Keratinocyte (primary cell): ENCODE measurements at regions not wholly inside any gene's neighbourhood (a gene's known extent, or its start where the extent isn't known, plus 50 kb on each side); places are given as distances from the start of the nearest gene placed in this dataset.

Experiments used
- EZH2 ChIP-seq: IDR thresholded peaks from one replicate; pipeline ENCODE4 v1.6.1; 2012; ENCODE audit warnings: inconsistent platforms, mild to moderate bottlenecking, low read length, moderate library complexity
- TF ChIP-seq, protein P1 (sequence below), 3 experiments: IDR thresholded peaks in 1 of 3; conservative IDR thresholded peaks in 1 of 3; optimal IDR thresholded peaks in 1 of 3; 2 replicates in 2 of 3; 3 replicates in 1 of 3; pipeline versions ENCODE3 to v1.5.1; 2011; ENCODE audit warnings: low read length in 3 of 3, mild to moderate bottlenecking in 3 of 3, moderate library complexity in 2 of 3, control low read depth in 1 of 3, inconsistent platforms in 1 of 3; ENCODE audit not compliant: insufficient read depth in 2 of 3; ENCODE audit errors: extremely low read depth in 1 of 3

DNA sequence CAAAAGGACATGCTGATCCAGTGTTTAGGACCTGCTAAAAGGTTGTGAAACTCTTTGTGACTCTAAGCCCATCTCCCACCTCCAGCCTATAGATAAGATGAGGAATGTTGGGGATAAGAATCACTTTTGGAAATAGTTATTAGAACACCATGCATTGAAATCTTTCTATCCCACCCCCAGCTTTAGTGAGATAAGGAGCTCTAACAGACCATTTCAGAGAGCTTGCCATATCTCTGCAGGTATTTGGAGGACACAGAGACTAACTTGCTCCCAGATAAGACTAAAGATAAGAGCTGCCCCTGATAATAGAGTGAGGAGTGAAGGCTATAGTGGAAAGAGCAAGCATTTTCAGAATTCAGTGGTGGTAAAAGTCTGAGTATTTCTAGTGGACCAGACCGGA is 53.1 kb upstream of the GNB4 start:
- TF ChIP-seq, protein P1, sequence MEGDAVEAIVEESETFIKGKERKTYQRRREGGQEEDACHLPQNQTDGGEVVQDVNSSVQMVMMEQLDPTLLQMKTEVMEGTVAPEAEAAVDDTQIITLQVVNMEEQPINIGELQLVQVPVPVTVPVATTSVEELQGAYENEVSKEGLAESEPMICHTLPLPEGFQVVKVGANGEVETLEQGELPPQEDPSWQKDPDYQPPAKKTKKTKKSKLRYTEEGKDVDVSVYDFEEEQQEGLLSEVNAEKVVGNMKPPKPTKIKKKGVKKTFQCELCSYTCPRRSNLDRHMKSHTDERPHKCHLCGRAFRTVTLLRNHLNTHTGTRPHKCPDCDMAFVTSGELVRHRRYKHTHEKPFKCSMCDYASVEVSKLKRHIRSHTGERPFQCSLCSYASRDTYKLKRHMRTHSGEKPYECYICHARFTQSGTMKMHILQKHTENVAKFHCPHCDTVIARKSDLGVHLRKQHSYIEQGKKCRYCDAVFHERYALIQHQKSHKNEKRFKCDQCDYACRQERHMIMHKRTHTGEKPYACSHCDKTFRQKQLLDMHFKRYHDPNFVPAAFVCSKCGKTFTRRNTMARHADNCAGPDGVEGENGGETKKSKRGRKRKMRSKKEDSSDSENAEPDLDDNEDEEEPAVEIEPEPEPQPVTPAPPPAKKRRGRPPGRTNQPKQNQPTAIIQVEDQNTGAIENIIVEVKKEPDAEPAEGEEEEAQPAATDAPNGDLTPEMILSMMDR (optimal IDR thresholded peaks at IDR 0.05 in 1 of 3, IDR thresholded peaks at IDR 0.05 in 1 of 3, conservative IDR thresholded peaks at IDR 0.05 in 1 of 3; ENCODE audit: extremely low read depth in 1 of 3, insufficient read depth in 2 of 3, low read length in 3 of 3) = no peak
- no peak for TF ChIP-seq EZH2
